PC-3 (cell line): ENCODE measurements at regions not wholly inside any gene's neighbourhood (a gene's known extent, or its start where the extent isn't known, plus 50 kb on each side); places are given as distances from the start of the nearest gene placed in this dataset.
"Not testable (repeated sequence)": the region's sequence is repeated elsewhere in the genome, so short reads cannot be mapped to it uniquely, and the experiment has no call there.

Experiments used
- ATAC-seq: fragments of 200-7000 bp; cut with Tn5 transposase; 2 replicates; pipeline ENCODE4 v1.9.1; 2020; ENCODE audit warnings: mild to moderate bottlenecking, moderate library complexity
- BruUV-seq: library from RNA; stranded (reverse); fragments of 400-500 nt; replicated peaks from 2 replicates; lab custom pipeline; 2021; lab: Mats Ljungman, UMichigan
- CTCF ChIA-PET: fragments of 300-600 bp; sonication (Branson Sonifier 250); formaldehyde crosslinking; loops from one replicate; lab custom pipeline; 2022; ENCODE audit warnings: antibody characterized with exemption; lab: Charles Lee
- POLR2A ChIA-PET: fragments of 300-600 bp; sonication (Branson Sonifier 250); formaldehyde crosslinking; loops from one replicate; lab custom pipeline; 2022; ENCODE audit warnings: antibody characterized with exemption; ENCODE audit not compliant: unreplicated experiment; lab: Charles Lee
- DNase-seq: peaks from one replicate; pipeline ENCODE4 v3.0.0-alpha.2; 2015
- H2AFZ ChIP-seq: fragments of 300-600 bp; sonication (generic); 2 replicates; pipeline ENCODE4 v1.6.0; 2016; ENCODE audit warnings: antibody characterized with exemption, low read length
- H3F3A ChIP-seq: fragments of 300-600 bp; sonication (generic); one replicate; pipeline ENCODE4 v1.6.0; 2017; ENCODE audit warnings: antibody characterized with exemption, low read length, control low read depth, mild to moderate bottlenecking; ENCODE audit not compliant: unreplicated experiment
- H3K27ac ChIP-seq: fragments of 300-600 bp; sonication (generic); 2 replicates; pipeline ENCODE4 v1.5.1; 2016; ENCODE audit warnings: mild to moderate bottlenecking, low read length
- H3K27me3 ChIP-seq: fragments of 300-600 bp; sonication (generic); 2 replicates; pipeline ENCODE4 v1.6.1; 2016; ENCODE audit warnings: low read length, mixed read lengths
- H3K36me3 ChIP-seq: fragments of 300-600 bp; sonication (generic); 2 replicates; pipeline ENCODE4 v1.6.1; 2016; ENCODE audit warnings: low read depth, mixed run types, low read length, mixed read lengths
- H3K4me1 ChIP-seq: fragments of 300-600 bp; sonication (generic); 2 replicates; pipeline ENCODE4 v1.5.1; 2016; ENCODE audit warnings: low read length; ENCODE audit not compliant: insufficient read depth
- H3K4me2 ChIP-seq: fragments of 300-600 bp; sonication (generic); 2 replicates; pipeline ENCODE4 v1.6.0; 2016; ENCODE audit warnings: low read length
- H3K4me3 ChIP-seq: fragments of 300-600 bp; sonication (generic); 2 replicates; pipeline ENCODE4 v1.5.1; 2016; ENCODE audit warnings: mild to moderate bottlenecking, low read length, mixed read lengths
- H3K79me2 ChIP-seq: fragments of 300-600 bp; sonication (generic); 2 replicates; pipeline ENCODE4 v1.6.1; 2017; ENCODE audit warnings: low read length, mixed read lengths
- H3K9ac ChIP-seq: fragments of 300-600 bp; sonication (generic); 2 replicates; pipeline ENCODE4 v1.6.0; 2016; ENCODE audit warnings: mild to moderate bottlenecking, low read length
- H3K9me2 ChIP-seq: fragments of 300-600 bp; sonication (generic); replicated peaks from 2 replicates; pipeline ENCODE4 v1.6.1; 2016; ENCODE audit warnings: mixed run types, low read length, mixed read lengths
- H3K9me3 ChIP-seq: fragments of 300-600 bp; sonication (generic); 2 replicates; pipeline ENCODE4 v1.6.1; 2016; ENCODE audit warnings: low read length, mixed read lengths
- H4K20me1 ChIP-seq: fragments of 300-600 bp; sonication (generic); 2 replicates; pipeline ENCODE4 v1.6.1; 2016; ENCODE audit warnings: low read length, mixed read lengths
- EZH2 ChIP-seq: fragments of 300-600 bp; sonication (generic); IDR thresholded peaks from one replicate; pipeline ENCODE4 v1.6.1; 2017; ENCODE audit warnings: antibody characterized with exemption, mild to moderate bottlenecking, low read length; ENCODE audit not compliant: unreplicated experiment
- EZH2phosphoT487 ChIP-seq: fragments of 300-600 bp; sonication (generic); IDR thresholded peaks from 2 replicates; pipeline ENCODE4 v1.6.1; 2018; ENCODE audit warnings: mild to moderate bottlenecking, antibody characterized with exemption, low read length, borderline replicate concordance
- intact Hi-C: fragments of 100-400 bp; cut with micrococcal nuclease; formaldehyde crosslinking; loops from 2 replicates; pipeline ENCODE4 v1.9.0; 2023
- TF ChIP-seq, protein P1 (sequence below): fragments of 300-600 bp; sonication (generic); conservative IDR thresholded peaks from 2 replicates; pipeline ENCODE4 v1.5.1; 2017; ENCODE audit warnings: antibody characterized with exemption, low read depth, mild to moderate bottlenecking, low read length

- no peaks in the 10 kb centered on the region for H3K9me3 ChIP-seq
- no peak overlapping the region for H3K4me3 ChIP-seq
- no peaks in the 10 kb centered on the region for H4K20me1 ChIP-seq
- H3K4me2 ChIP-seq, result no peak overlapping the region
- H3K4me1 ChIP-seq, result no peaks in the 10 kb centered on the region
- no peaks in the 10 kb centered on the region for H3K79me2 ChIP-seq
- ATAC-seq (no peak), DNase-seq (no peak)
- no TSS peak for BruUV-seq
- no peak for TF ChIP-seq EZH2phosphoT487
- no peak for TF ChIP-seq EZH2
- TF ChIP-seq, protein P1, sequence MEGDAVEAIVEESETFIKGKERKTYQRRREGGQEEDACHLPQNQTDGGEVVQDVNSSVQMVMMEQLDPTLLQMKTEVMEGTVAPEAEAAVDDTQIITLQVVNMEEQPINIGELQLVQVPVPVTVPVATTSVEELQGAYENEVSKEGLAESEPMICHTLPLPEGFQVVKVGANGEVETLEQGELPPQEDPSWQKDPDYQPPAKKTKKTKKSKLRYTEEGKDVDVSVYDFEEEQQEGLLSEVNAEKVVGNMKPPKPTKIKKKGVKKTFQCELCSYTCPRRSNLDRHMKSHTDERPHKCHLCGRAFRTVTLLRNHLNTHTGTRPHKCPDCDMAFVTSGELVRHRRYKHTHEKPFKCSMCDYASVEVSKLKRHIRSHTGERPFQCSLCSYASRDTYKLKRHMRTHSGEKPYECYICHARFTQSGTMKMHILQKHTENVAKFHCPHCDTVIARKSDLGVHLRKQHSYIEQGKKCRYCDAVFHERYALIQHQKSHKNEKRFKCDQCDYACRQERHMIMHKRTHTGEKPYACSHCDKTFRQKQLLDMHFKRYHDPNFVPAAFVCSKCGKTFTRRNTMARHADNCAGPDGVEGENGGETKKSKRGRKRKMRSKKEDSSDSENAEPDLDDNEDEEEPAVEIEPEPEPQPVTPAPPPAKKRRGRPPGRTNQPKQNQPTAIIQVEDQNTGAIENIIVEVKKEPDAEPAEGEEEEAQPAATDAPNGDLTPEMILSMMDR, result no peak
- no peaks in the 10 kb centered on the region for H3K9me2 ChIP-seq
- no peaks in the 10 kb centered on the region for H3K27me3 ChIP-seq
- no peaks in the 10 kb centered on the region for H3K36me3 ChIP-seq
- CTCF ChIA-PET, result no interaction called here
- no peak overlapping the region for H3K9ac ChIP-seq
- intact Hi-C loops, result no loop called here
- H2AFZ ChIP-seq, result no peak overlapping the region
- no peak overlapping the region for H3K27ac ChIP-seq
- H3F3A ChIP-seq, result no peaks in the 10 kb centered on the region
- POLR2A ChIA-PET, result no interaction called here
Measured at GRCh38 chr19:33866696-33867095, 70.0 kb downstream of the KCTD15 start.

DNA sequence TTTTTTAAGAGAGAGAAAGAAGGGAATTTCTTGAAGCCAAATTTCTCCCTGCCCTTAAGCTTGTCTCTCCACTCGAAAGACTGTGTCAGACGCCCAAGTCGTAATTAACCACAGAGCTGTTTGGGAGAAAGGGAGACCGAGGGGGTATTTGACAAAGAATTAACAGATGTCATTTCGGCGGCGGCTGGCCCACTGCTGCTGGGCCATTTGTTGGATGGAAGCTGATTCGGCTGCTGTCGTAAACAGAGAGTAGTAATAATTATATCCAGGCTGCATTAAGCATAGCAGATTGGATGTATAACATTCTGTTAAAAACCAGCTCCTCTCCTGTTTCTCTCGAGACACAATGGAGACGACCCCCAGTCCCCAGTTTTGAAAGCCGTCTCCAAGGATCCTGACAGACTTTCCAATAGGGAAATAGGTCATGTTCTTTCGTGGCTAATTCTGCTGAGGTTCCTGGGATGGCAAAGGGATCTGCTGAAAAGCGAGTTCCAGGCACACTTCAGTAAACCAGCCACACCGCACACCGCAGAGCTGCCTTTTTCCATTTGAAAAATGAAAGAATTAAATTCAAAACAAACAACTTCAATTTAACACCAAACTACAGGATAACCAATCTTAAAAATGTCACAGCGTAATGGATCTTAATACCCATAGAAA, 71.5 kb downstream of the KCTD15 start:
- Histone ChIP-seq H3K36me3 (no peaks in the 10 kb centered on the region), H3K27me3 (no peaks in the 10 kb centered on the region), H4K20me1 (no peaks in the 10 kb centered on the region), H3F3A (no peaks in the 10 kb centered on the region), H3K9ac (no peak overlapping the region), H3K9me2 (no peaks in the 10 kb centered on the region), H3K4me1 (no peaks in the 10 kb centered on the region), H3K9me3 (no peaks in the 10 kb centered on the region), H2AFZ (no peak overlapping the region), H3K27ac (no peak overlapping the region), H3K4me2 (no peak overlapping the region), H3K4me3 (no peak overlapping the region), H3K79me2 (no peaks in the 10 kb centered on the region)
- ATAC-seq (no peak), DNase-seq (no peak)
- ChIA-PET CTCF (no interaction called here), POLR2A (no interaction called here)
- intact Hi-C loops, result no loop called here
- no peak for TF ChIP-seq EZH2
- TF ChIP-seq, protein P1, result no peak
- TF ChIP-seq EZH2phosphoT487, result no peak
- no TSS peak for BruUV-seq

- Histone ChIP-seq H2AFZ (no peak overlapping the region), H3K27ac (no peak overlapping the region), H3K79me2 (no peaks in the 10 kb centered on the region), H3K9me3 (no peaks in the 10 kb centered on the region), H3F3A (no peaks in the 10 kb centered on the region), H3K27me3 (no peaks in the 10 kb centered on the region), H4K20me1 (no peaks in the 10 kb centered on the region), H3K4me2 (no peak overlapping the region), H3K9me2 (no peaks in the 10 kb centered on the region), H3K4me3 (no peak overlapping the region), H3K36me3 (no peaks in the 10 kb centered on the region), H3K9ac (no peak overlapping the region), H3K4me1 (no peaks in the 10 kb centered on the region)
- ATAC-seq (no peak), DNase-seq (no peak)
- TF ChIP-seq EZH2 (no peak), EZH2phosphoT487 (no peak)
- TF ChIP-seq, protein P1, result no peak
- no TSS peak for BruUV-seq
- CTCF ChIA-PET, result no interaction called here
- intact Hi-C loops, result no loop called here
- POLR2A ChIA-PET, result no interaction called here
Measured at GRCh38 chr19:33868788-33869412, 72.2 kb downstream of the KCTD15 start.

DNA sequence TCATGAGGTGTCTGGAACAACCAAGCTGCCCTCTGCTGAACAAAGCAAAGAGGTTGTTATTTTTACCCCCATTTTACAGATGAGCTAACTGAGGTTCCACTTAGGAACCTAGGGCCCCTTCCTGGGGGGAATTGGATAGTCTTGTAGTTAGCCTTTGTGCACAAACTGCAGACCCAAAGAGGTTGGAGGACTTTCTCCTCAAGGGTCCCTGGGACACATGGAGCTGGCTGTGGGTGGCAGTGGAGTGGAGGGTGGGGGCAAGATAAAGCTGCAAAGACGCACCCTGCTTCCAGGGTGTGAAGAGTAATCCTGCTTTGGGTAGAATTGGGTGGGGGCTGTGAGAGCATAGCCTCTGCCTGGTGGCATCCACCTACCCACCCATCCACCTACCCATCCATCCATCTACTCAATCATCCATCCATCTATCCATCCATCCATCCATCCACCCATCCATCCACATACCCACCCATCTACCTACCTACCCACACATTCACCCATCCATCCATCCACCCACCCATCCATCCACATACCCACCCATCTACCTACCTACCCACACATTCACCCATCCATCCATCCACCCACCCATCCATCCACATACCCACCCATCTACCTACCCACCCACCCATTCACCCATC, 73.7 kb downstream of the KCTD15 start:
- H3K9me3 ChIP-seq, H3K36me3 ChIP-seq, BruUV-seq, ATAC-seq, H3K4me3 ChIP-seq, H3K4me2 ChIP-seq, H3K27ac ChIP-seq, H3K9me2 ChIP-seq, POLR2A ChIA-PET, H3K79me2 ChIP-seq, H2AFZ ChIP-seq, H3F3A ChIP-seq, intact Hi-C loops, CTCF ChIA-PET, H3K27me3 ChIP-seq, H4K20me1 ChIP-seq, H3K4me1 ChIP-seq, H3K9ac ChIP-seq, DNase-seq: not testable (repeated sequence)
